SU-DHL-6 (cell line): ENCODE measurements at regions not wholly inside any gene's neighbourhood (a gene's known extent, or its start where the extent isn't known, plus 50 kb on each side); places are given as distances from the start of the nearest gene placed in this dataset.

Experiments
- H2AFZ ChIP-seq: fragments of 200-600 bp; sonication (generic); 2 replicates; pipeline ENCODE4 v1.6.1; 2014; ENCODE audit warnings: low read depth, mild to moderate bottlenecking, moderate library complexity, mixed read lengths, antibody characterized with exemption, low read length; ENCODE audit not compliant: severe bottlenecking
- H3F3A ChIP-seq: fragments of 200-600 bp; shearing (Covaris generic); 2 replicates; pipeline ENCODE4 v1.6.0; 2016; ENCODE audit warnings: antibody characterized with exemption, mild to moderate bottlenecking; ENCODE audit not compliant: insufficient read depth
- H3K27ac ChIP-seq: fragments of 200-600 bp; sonication (generic); 2 replicates; pipeline ENCODE4 v1.5.1; 2016; ENCODE audit warnings: low read depth, mild to moderate bottlenecking, low read length, moderate library complexity, mixed read lengths
- H3K27me3 ChIP-seq: fragments of 200-600 bp; sonication (generic), shearing (Covaris generic); 2 replicates; pipeline ENCODE4 v1.6.0; 2014; ENCODE audit warnings: mild to moderate bottlenecking, low read length
- H3K36me3 ChIP-seq: fragments of 200-600 bp; sonication (generic); 2 replicates; pipeline ENCODE4 v1.6.1; 2014; ENCODE audit warnings: mild to moderate bottlenecking, low read length, mixed read lengths
- H3K4me2 ChIP-seq: fragments of 300-600, 200-600 bp; shearing (Covaris generic), sonication (generic); 2 replicates; pipeline ENCODE4 v1.6.0; 2014; ENCODE audit warnings: low read length, low read depth, mild to moderate bottlenecking; ENCODE audit not compliant: poor library complexity, severe bottlenecking
- H3K4me3 ChIP-seq: fragments of 200-600 bp; sonication (generic); 2 replicates; pipeline ENCODE4 v1.5.1; 2014; ENCODE audit warnings: antibody characterized with exemption, low read length, mild to moderate bottlenecking, mixed read lengths; ENCODE audit not compliant: insufficient read depth, poor library complexity, severe bottlenecking
- H3K79me2 ChIP-seq: fragments of 200-600 bp; sonication (generic); 2 replicates; pipeline ENCODE4 v1.6.1; 2014; ENCODE audit warnings: mild to moderate bottlenecking, low read length, moderate library complexity; ENCODE audit not compliant: insufficient read depth
- H3K9ac ChIP-seq: fragments of 200-600 bp; sonication (generic); 2 replicates; pipeline ENCODE4 v1.7.0; 2014; ENCODE audit warnings: mild to moderate bottlenecking, low read length
- H3K9me2 ChIP-seq: fragments of 200-600 bp; sonication (generic); replicated peaks from 2 replicates; pipeline ENCODE4 v1.6.1; 2014; ENCODE audit warnings: low read length; ENCODE audit not compliant: insufficient read depth
- H3K9me3 ChIP-seq: fragments of 200-600 bp; sonication (generic); 2 replicates; pipeline ENCODE4 v1.6.1; 2014; ENCODE audit warnings: low read length, mixed read lengths; ENCODE audit not compliant: insufficient read depth
- H4K20me1 ChIP-seq: fragments of 200-600 bp; sonication (generic); 2 replicates; pipeline ENCODE4 v1.6.1; 2014; ENCODE audit warnings: low read depth, mild to moderate bottlenecking, antibody characterized with exemption, low read length, moderate library complexity, mixed read lengths
- CTCF ChIP-seq: fragments of 200-600 bp; sonication (generic); IDR thresholded peaks from one replicate; pipeline ENCODE4 v1.5.1; 2017; ENCODE audit warnings: antibody characterized with exemption, mild to moderate bottlenecking, low read length, moderate library complexity; ENCODE audit not compliant: insufficient read depth, poor library complexity, severe bottlenecking
- EZH2phosphoT487 ChIP-seq: fragments of 200-600 bp; sonication (generic), shearing (Covaris generic); conservative IDR thresholded peaks from 2 replicates; pipeline ENCODE4 v1.6.1; 2018; ENCODE audit warnings: mild to moderate bottlenecking, antibody characterized with exemption, low read length, moderate library complexity, mixed read lengths

GRCh38 chr12:5138256-5138655, 94.6 kb downstream of the KCNA5 start:
- no peaks in the 10 kb centered on the region for H4K20me1 ChIP-seq
- TF ChIP-seq EZH2phosphoT487 (no peak), CTCF (no peak)
- no peak overlapping the region for H3K27ac ChIP-seq
- H3K9ac ChIP-seq: no peak overlapping the region
- H3K36me3 ChIP-seq: no peaks in the 10 kb centered on the region
- no peaks in the 10 kb centered on the region for H3K79me2 ChIP-seq
- H3K4me2 ChIP-seq: no peak overlapping the region
- 0 out of 2 replicates have a peak, but pooled peaks cover 3% of the 10 kb centered on the region for H3K27me3 ChIP-seq
- no peaks in the 10 kb centered on the region for H3K9me2 ChIP-seq
- no peaks in the 10 kb centered on the region for H3F3A ChIP-seq
- no peaks in the 10 kb centered on the region; the same call in 1 of the 2 replicates for H3K9me3 ChIP-seq
- no peak overlapping the region for H3K4me3 ChIP-seq
- no peak overlapping the region for H2AFZ ChIP-seq

- H3K27me3 ChIP-seq: 0 out of 2 replicates have a peak, but pooled peaks cover 3% of the 10 kb centered on the region
- no peak overlapping the region for H3K4me2 ChIP-seq
- no peak overlapping the region for H2AFZ ChIP-seq
- no peaks in the 10 kb centered on the region for H3K79me2 ChIP-seq
- no peak for TF ChIP-seq EZH2phosphoT487
- no peak for TF ChIP-seq CTCF
- H3K9me2 ChIP-seq: no peaks in the 10 kb centered on the region
- H3K9ac ChIP-seq: no peak overlapping the region
- H3K36me3 ChIP-seq: no peaks in the 10 kb centered on the region
- no peak overlapping the region for H3K4me3 ChIP-seq
- H3K9me3 ChIP-seq: no peaks in the 10 kb centered on the region; the same call in 1 of the 2 replicates
- no peaks in the 10 kb centered on the region for H3F3A ChIP-seq
- no peaks in the 10 kb centered on the region for H4K20me1 ChIP-seq
- H3K27ac ChIP-seq: no peak overlapping the region
Measured at GRCh38 chr12:5138845-5139244, 95.2 kb downstream of the KCNA5 start.

GRCh38 chr12:5139751-5140150, 96.1 kb downstream of the KCNA5 start:
- Histone ChIP-seq H4K20me1 (no peaks in the 10 kb centered on the region), H3K9ac (no peak overlapping the region), H3K79me2 (no peaks in the 10 kb centered on the region), H3K4me2 (no peak overlapping the region), H3K4me3 (no peak overlapping the region), H3K27ac (no peak overlapping the region), H3K9me3 (no peaks in the 10 kb centered on the region; the same call in 1 of the 2 replicates), H2AFZ (no peak overlapping the region), H3F3A (no peaks in the 10 kb centered on the region), H3K27me3 (0 out of 2 replicates have a peak, but pooled peaks cover 3% of the 10 kb centered on the region), H3K9me2 (no peaks in the 10 kb centered on the region), H3K36me3 (no peaks in the 10 kb centered on the region)
- no peak for TF ChIP-seq EZH2phosphoT487
- no peak for TF ChIP-seq CTCF
